Nephron (organoid): ENCODE measurements at regions not wholly inside any gene's neighbourhood (a gene's known extent, or its start where the extent isn't known, plus 50 kb on each side); places are given as distances from the start of the nearest gene placed in this dataset.

Experiments used
- H3K27ac Mint-ChIP-seq, 3 experiments: 2 replicates each; pipeline ENCODE4 v1.8.0; 2020; ENCODE audit warnings: mixed read lengths in 3 of 3, mild to moderate bottlenecking in 2 of 3, moderate library complexity in 1 of 3
- H3K27me3 Mint-ChIP-seq: 2 replicates; pipeline ENCODE4 v1.8.0; 2021; ENCODE audit warnings: low read depth, mild to moderate bottlenecking, moderate library complexity, mixed read lengths
- H3K36me3 Mint-ChIP-seq: 2 replicates; pipeline ENCODE4 v1.8.0; 2020; ENCODE audit warnings: low read depth, mixed read lengths
- H3K4me1 Mint-ChIP-seq: 2 replicates; pipeline ENCODE4 v1.8.0; 2020; ENCODE audit warnings: mixed read lengths
- H3K4me3 Mint-ChIP-seq, 3 experiments: 2 replicates each; pipeline ENCODE4 v1.8.0; 2020; ENCODE audit warnings: mild to moderate bottlenecking in 3 of 3, mixed read lengths in 3 of 3, moderate library complexity in 2 of 3
- H3K9me3 Mint-ChIP-seq: 2 replicates; pipeline ENCODE4 v1.8.0; 2020; ENCODE audit warnings: mixed read lengths
- CTCF ChIP-seq, 3 experiments: fragments of 200-600 bp; sonication (generic); IDR thresholded peaks; one replicate each; pipeline ENCODE4 v1.5.0; 2021; ENCODE audit warnings: antibody characterized with exemption in 3 of 3; ENCODE audit not compliant: unreplicated experiment in 3 of 3

- no peaks in the 10 kb centered on the region for H3K27me3 Mint-ChIP-seq
- no peak overlapping the region for H3K27ac Mint-ChIP-seq
Observed at GRCh38 chr6:74927299-74927698, 278.6 kb downstream of the COL12A1 start.

GRCh38 chr6:74925683-74926082, 280.2 kb downstream of the COL12A1 start:
- H3K4me3 Mint-ChIP-seq, result no peak overlapping the region
- TF ChIP-seq CTCF (IDR thresholded peaks at IDR 0.05; ENCODE audit: unreplicated experiment in 3 of 3), result no peak
- no peak overlapping the region for H3K27ac Mint-ChIP-seq
- no peaks in the 10 kb centered on the region for H3K9me3 Mint-ChIP-seq
- H3K36me3 Mint-ChIP-seq, result no peaks in the 10 kb centered on the region
- H3K4me1 Mint-ChIP-seq, result peaks cover 13% of the 10 kb centered on the region
- no peaks in the 10 kb centered on the region for H3K27me3 Mint-ChIP-seq

More at GRCh38 chr6:74927299-74927698, 278.6 kb downstream of the COL12A1 start:
- H3K4me3 Mint-ChIP-seq, result no peak overlapping the region
- no peaks in the 10 kb centered on the region for H3K9me3 Mint-ChIP-seq
- no peak for TF ChIP-seq CTCF (IDR thresholded peaks at IDR 0.05; ENCODE audit: unreplicated experiment in 3 of 3)
- peaks cover 19% of the 10 kb centered on the region for H3K4me1 Mint-ChIP-seq
- H3K36me3 Mint-ChIP-seq, result no peaks in the 10 kb centered on the region

GRCh38 chr6:74914888-74915287, 291.0 kb downstream of the COL12A1 start:
- H3K4me3 Mint-ChIP-seq, result no peak overlapping the region
- no peak for TF ChIP-seq CTCF (IDR thresholded peaks at IDR 0.05; ENCODE audit: unreplicated experiment in 3 of 3)
- no peaks in the 10 kb centered on the region for H3K27me3 Mint-ChIP-seq
- no peaks in the 10 kb centered on the region for H3K9me3 Mint-ChIP-seq
- no peaks in the 10 kb centered on the region for H3K4me1 Mint-ChIP-seq
- no peak overlapping the region for H3K27ac Mint-ChIP-seq
- no peaks in the 10 kb centered on the region for H3K36me3 Mint-ChIP-seq

- Mint-ChIP-seq H3K4me1 (no peaks in the 10 kb centered on the region), H3K27ac (no peak overlapping the region), H3K9me3 (no peaks in the 10 kb centered on the region), H3K27me3 (no peaks in the 10 kb centered on the region), H3K36me3 (no peaks in the 10 kb centered on the region), H3K4me3 (no peak overlapping the region)
- TF ChIP-seq CTCF (IDR thresholded peaks at IDR 0.05; ENCODE audit: unreplicated experiment in 3 of 3), result no peak
Observed at GRCh38 chr6:74912234-74912633, 293.6 kb downstream of the COL12A1 start.

- peaks cover 5% of the 10 kb centered on the region for H3K4me1 Mint-ChIP-seq
- no peaks in the 10 kb centered on the region for H3K27me3 Mint-ChIP-seq
- no peak for TF ChIP-seq CTCF (IDR thresholded peaks at IDR 0.05; ENCODE audit: unreplicated experiment in 3 of 3)
- H3K27ac Mint-ChIP-seq, result peak overlapping the region in 1 of 3 experiments; percentile 35
- no peak overlapping the region for H3K4me3 Mint-ChIP-seq
- peaks cover 61% of the 10 kb centered on the region for H3K9me3 Mint-ChIP-seq
- H3K36me3 Mint-ChIP-seq, result no peaks in the 10 kb centered on the region
Observed at GRCh38 chr6:74902846-74903245, 303.0 kb downstream of the COL12A1 start.

- TF ChIP-seq CTCF (IDR thresholded peaks at IDR 0.05; ENCODE audit: unreplicated experiment in 3 of 3), result no peak
- Mint-ChIP-seq H3K9me3 (peaks cover 67% of the 10 kb centered on the region), H3K4me3 (no peak overlapping the region), H3K36me3 (no peaks in the 10 kb centered on the region), H3K27ac (peak overlapping the region; percentile 12 to 84 (median 71)), H3K27me3 (no peaks in the 10 kb centered on the region), H3K4me1 (peaks cover 5% of the 10 kb centered on the region)
Observed at GRCh38 chr6:74902089-74902488, 303.8 kb downstream of the COL12A1 start.
